Lung (tissue), 11 donors: ENCODE measurements at regions not wholly inside any gene's neighbourhood (a gene's known extent, or its start where the extent isn't known, plus 50 kb on each side); places are given as distances from the start of the nearest gene placed in this dataset.
A peak's percentile ranks its signal among the peaks of the same experiment; 100 is the strongest.

Experiments
- ATAC-seq: fragments of 200-7000 bp; cut with Tn5 transposase; one replicate; pipeline ENCODE4 v1.9.1; 2020; ENCODE audit warnings: moderate number of reproducible peaks; ENCODE audit not compliant: insufficient read depth, low FRiP score
- DNase-seq, 3 donors: peaks; one replicate each; pipeline ENCODE4 v3.0.0-alpha.2; 2013 to 2017
- H3K27ac ChIP-seq, 2 donors: one replicate each; pipeline ENCODE4 v1.5.1; 2013; ENCODE audit warnings: mild to moderate bottlenecking in 2 of 2, moderate library complexity in 2 of 2, control low read depth in 1 of 2, inconsistent platforms in 1 of 2, low read depth in 1 of 2, low read length in 1 of 2
- H3K27me3 ChIP-seq, 3 donors: one replicate each; pipeline ENCODE4 v1.5.1; 2013; ENCODE audit warnings: low read length in 2 of 3; ENCODE audit not compliant: control insufficient read depth in 3 of 3, insufficient read depth in 3 of 3
- H3K36me3 ChIP-seq, 4 donors: one replicate each; pipeline ENCODE4 v1.5.1; 2013; ENCODE audit warnings: low read length in 4 of 4, mild to moderate bottlenecking in 1 of 4, moderate library complexity in 1 of 4; ENCODE audit not compliant: control insufficient read depth in 4 of 4, insufficient read depth in 4 of 4
- H3K4me1 ChIP-seq, 5 donors: one replicate each; pipeline ENCODE4 v1.5.1; 2013; ENCODE audit warnings: low read length in 5 of 5, mild to moderate bottlenecking in 2 of 5, moderate library complexity in 1 of 5; ENCODE audit not compliant: control insufficient read depth in 5 of 5, insufficient read depth in 5 of 5
- H3K4me3 ChIP-seq: one replicate; pipeline ENCODE4 v1.5.1; 2013; ENCODE audit warnings: mild to moderate bottlenecking, control low read depth, moderate library complexity
- H3K9ac ChIP-seq, 2 donors: one replicate each; pipeline ENCODE4 v1.5.1; 2013; ENCODE audit warnings: low read length in 2 of 2, control low read depth in 1 of 2; ENCODE audit not compliant: insufficient read depth in 1 of 2
- H3K9me3 ChIP-seq, 4 donors: one replicate each; pipeline ENCODE4 v1.5.1; 2013; ENCODE audit warnings: low read length in 3 of 4, mild to moderate bottlenecking in 1 of 4, moderate library complexity in 1 of 4; ENCODE audit not compliant: control insufficient read depth in 4 of 4, insufficient read depth in 3 of 4
- CTCF ChIP-seq: IDR thresholded peaks from 2 replicates; pipeline ENCODE4 v1.5.1; 2012; ENCODE audit warnings: mild to moderate bottlenecking; ENCODE audit errors: control extremely low read depth, extremely low read depth
- WGBS, 2 donors: extraction: QIAGEN DNeasy Blood & Tissue Kit; methylation state at CpG; one replicate each; pipeline ENCODE4 v1.1.7; 2013; 5-methylcytosine and 5-hydroxymethylcytosine counted together
- donor health status: control.
- donor health status: control.
- donor health status: Bipolar disorder and iron deficiency.
- donor health status: healthy.
- donor health status: DM: yes; HTN: yes; CAD: no.

GRCh38 chr2:75324141-75324540 lies 124.8 kb upstream of the TACR1 start:
- TF ChIP-seq CTCF: no peak
- no peak overlapping the region for H3K27ac ChIP-seq
- DNase-seq (no peak), ATAC-seq (no peak)
- H3K4me3 ChIP-seq: no peak overlapping the region
- H3K9me3 ChIP-seq: peaks cover 0 to 2% (median 0%) of the 10 kb centered on the region in 4 donors
- H3K9ac ChIP-seq: no peak overlapping the region
- H3K4me1 ChIP-seq: peaks cover 0 to 27% (median 2%) of the 10 kb centered on the region in 5 donors
- H3K36me3 ChIP-seq: no peaks in the 10 kb centered on the region
- 94 to 100% methylated on average over 2 of the region's 2 CpGs for WGBS, 2 donors
- H3K27me3 ChIP-seq: no peaks in the 10 kb centered on the region

GRCh38 chr2:75321599-75321922 lies 122.2 kb upstream of the TACR1 start:
- Histone ChIP-seq H3K4me3 (no peak overlapping the region), H3K9me3 (peaks cover 0 to 2% (median 0%) of the 10 kb centered on the region in 4 donors), H3K9ac (no peak overlapping the region), H3K27me3 (no peaks in the 10 kb centered on the region), H3K4me1 (peaks cover 0 to 27% (median 2%) of the 10 kb centered on the region in 5 donors), H3K36me3 (no peaks in the 10 kb centered on the region), H3K27ac (no peak overlapping the region)
- no peak for ATAC-seq
- no peak for TF ChIP-seq CTCF
- peak in 2 of 3 donors; percentile 22 to 31 for DNase-seq
- 52 to 67% methylated on average over 2 of the region's 2 CpGs for WGBS, 2 donors

DNA sequence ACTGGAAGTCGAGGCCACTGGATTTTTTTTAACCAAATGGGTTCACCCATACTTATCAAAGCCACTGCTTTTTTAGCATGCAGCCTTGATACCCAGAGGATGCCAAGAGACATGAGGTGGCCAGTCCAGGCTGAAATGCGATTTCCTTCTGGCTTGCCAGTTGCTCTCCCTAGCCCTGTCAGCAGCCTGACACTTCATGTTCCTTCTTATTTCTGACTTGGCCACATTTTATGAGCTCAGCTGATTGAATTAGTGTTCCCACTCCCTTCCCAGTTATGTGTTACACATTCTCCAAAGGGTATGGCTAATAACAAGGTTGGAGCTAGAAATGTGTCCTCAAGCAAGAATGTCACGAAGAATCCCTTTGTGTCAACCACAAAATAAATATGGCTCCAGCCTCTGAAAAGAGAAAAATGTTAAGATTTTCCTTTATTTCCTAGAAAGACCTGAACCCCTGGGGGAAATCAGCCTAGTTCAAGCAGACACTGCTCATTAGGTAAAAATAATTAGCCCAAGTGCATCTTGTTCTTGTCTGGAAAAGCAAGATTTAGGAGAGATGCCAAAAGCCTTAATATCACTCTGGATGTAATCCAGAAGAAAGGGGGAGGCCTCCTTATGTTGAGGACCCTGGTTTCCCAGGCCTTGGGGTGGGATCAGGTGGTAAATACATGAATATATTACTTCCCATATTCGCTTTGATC lies 121.7 kb upstream of the TACR1 start:
- peaks cover 0 to 2% (median 0%) of the 10 kb centered on the region in 4 donors for H3K9me3 ChIP-seq
- H3K4me1 ChIP-seq: peaks cover 0 to 26% (median 2%) of the 10 kb centered on the region in 5 donors
- no peaks in the 10 kb centered on the region for H3K27me3 ChIP-seq
- H3K27ac ChIP-seq: no peak overlapping the region
- no peak for TF ChIP-seq CTCF
- WGBS, 2 donors: 79 to 88% methylated on average over 4 of the region's 4 CpGs
- ATAC-seq (no peak), DNase-seq (no peak)
- H3K36me3 ChIP-seq: no peaks in the 10 kb centered on the region
- no peak overlapping the region for H3K4me3 ChIP-seq
- no peak overlapping the region for H3K9ac ChIP-seq

GRCh38 chr2:75319951-75320350 lies 120.6 kb upstream of the TACR1 start:
- ATAC-seq: no peak
- WGBS, 2 donors: 85 to 92% methylated on average over 2 of the region's 2 CpGs

More at GRCh38 chr2:75319951-75320350, 120.6 kb upstream of the TACR1 start:
- Histone ChIP-seq H3K4me3 (no peak overlapping the region), H3K9me3 (no peaks in the 10 kb centered on the region), H3K27ac (no peak overlapping the region), H3K27me3 (no peaks in the 10 kb centered on the region), H3K9ac (no peak overlapping the region), H3K4me1 (peaks cover 0 to 15% (median 0%) of the 10 kb centered on the region in 5 donors), H3K36me3 (no peaks in the 10 kb centered on the region)
- TF ChIP-seq CTCF: no peak
- no peak for DNase-seq
